AG09319 (cell line): ENCODE measurements at regions not wholly inside any gene's neighbourhood (a gene's known extent, or its start where the extent isn't known, plus 50 kb on each side); places are given as distances from the start of the nearest gene placed in this dataset.

Source experiments
- DNase-seq: peaks from one replicate; pipeline ENCODE4 v3.0.0-alpha.2; 2010; ENCODE audit warnings: low read depth; ENCODE audit errors: extremely low read depth
- TF ChIP-seq, protein P1 (sequence below): IDR thresholded peaks from 2 replicates; pipeline ENCODE4 v1.5.1; 2011; ENCODE audit warnings: low read depth, mild to moderate bottlenecking, inconsistent platforms, low read length, moderate library complexity

DNA sequence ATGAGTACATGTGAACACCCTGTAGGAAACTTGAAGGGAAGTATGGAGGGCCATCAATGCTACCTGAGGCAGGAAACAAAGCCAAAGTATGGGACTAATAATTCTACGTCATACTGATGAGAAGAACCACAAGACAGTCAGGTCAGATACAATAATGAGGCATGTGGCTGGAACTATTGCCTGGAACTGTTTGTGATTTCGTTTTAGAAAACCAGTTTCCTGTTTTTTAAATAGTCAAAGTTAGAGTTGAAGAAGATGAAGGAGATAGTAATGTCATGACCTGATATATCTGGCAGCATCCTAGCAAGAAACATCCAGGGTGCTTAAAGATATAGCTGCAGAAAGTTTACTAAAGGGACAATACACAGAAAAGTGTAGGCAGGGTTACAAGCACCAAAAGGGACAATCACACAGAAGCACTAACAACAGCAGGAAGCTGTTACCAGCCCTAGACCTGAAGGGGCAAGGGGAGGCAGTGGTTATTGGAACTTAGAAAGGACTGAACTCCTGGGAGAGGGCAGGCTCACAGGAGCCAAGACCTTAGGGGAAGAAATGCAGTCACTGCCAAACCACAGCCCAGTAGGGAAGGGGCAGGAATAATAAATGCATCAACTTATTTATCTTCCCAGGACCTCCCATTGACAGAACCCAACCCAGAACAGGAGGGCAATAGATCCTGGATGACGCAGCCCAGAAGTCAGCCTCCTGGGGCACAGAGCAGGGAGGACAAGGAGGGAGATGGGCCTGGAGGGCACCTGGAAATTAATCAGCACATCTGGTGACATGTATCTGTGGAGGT lies 302.1 kb upstream of the STT3B start:
- TF ChIP-seq, protein P1, sequence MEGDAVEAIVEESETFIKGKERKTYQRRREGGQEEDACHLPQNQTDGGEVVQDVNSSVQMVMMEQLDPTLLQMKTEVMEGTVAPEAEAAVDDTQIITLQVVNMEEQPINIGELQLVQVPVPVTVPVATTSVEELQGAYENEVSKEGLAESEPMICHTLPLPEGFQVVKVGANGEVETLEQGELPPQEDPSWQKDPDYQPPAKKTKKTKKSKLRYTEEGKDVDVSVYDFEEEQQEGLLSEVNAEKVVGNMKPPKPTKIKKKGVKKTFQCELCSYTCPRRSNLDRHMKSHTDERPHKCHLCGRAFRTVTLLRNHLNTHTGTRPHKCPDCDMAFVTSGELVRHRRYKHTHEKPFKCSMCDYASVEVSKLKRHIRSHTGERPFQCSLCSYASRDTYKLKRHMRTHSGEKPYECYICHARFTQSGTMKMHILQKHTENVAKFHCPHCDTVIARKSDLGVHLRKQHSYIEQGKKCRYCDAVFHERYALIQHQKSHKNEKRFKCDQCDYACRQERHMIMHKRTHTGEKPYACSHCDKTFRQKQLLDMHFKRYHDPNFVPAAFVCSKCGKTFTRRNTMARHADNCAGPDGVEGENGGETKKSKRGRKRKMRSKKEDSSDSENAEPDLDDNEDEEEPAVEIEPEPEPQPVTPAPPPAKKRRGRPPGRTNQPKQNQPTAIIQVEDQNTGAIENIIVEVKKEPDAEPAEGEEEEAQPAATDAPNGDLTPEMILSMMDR, result no peak
- DNase-seq, result no peak

GRCh38 chr3:31232055-31233025 lies 300.4 kb upstream of the STT3B start:
- no peak for DNase-seq
- TF ChIP-seq, protein P1, result no peak

- no peak for DNase-seq
- TF ChIP-seq, protein P1, result no peak
These were observed 298.6 kb upstream of the STT3B start for GRCh38 chr3:31234145-31234544.

- DNase-seq, result no peak
- TF ChIP-seq, protein P1, result no peak
These were observed 297.5 kb upstream of the STT3B start for GRCh38 chr3:31235062-31235700.

DNA sequence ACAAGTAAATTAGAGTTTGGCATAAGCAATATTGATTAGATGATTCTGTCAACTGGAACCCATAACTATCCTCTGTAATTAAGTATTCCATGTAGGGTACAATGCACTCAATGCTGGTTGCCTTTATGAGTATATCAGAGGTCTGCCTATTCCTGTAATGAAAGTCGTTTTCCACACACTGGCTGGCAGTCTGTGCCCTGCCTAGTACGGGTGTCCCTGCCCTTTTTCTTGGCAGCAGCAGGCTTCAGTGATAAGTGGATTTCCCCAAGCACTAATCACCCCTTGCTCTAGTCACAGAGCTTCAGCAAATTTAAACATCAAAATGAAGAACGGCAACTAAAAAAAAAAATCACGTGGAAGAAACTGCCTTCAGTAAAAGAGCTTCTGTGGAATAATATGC lies 294.8 kb upstream of the STT3B start:
- no peak for DNase-seq
- TF ChIP-seq, protein P1, result no peak

- TF ChIP-seq, protein P1, result no peak
These were observed 292.7 kb upstream of the STT3B start for GRCh38 chr3:31240013-31240412.

More at GRCh38 chr3:31240013-31240412, 292.7 kb upstream of the STT3B start:
- no peak for DNase-seq
